ENCODE measurements at regions not wholly inside any gene's neighbourhood (a gene's known extent, or its start where the extent isn't known, plus 50 kb on each side); places are given as distances from the start of the nearest gene placed in this dataset.
"Not testable (repeated sequence)": the region's sequence is repeated elsewhere in the genome, so short reads cannot be mapped to it uniquely, and the experiment has no call there.

DNA sequence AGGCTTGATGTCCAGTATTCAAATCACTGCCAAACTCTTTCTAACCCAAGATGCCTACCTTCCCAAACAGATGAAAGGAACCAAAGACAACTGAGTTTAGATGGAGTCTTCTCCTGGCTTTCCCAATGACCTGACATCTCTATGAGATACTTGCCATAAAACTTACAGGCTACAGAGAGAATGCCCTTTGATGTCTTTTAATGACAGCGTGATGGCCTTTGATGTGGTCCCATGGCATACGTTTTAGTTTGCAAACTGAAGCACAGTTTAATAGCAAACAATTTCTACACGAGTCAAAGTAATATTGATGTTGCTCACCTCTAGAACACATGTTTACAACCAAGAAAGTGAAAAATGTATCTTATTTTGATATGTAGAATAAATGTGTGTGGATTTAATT, 73.2 kb downstream of the ZIC4 start:
- DNase-seq: no peak

DNA sequence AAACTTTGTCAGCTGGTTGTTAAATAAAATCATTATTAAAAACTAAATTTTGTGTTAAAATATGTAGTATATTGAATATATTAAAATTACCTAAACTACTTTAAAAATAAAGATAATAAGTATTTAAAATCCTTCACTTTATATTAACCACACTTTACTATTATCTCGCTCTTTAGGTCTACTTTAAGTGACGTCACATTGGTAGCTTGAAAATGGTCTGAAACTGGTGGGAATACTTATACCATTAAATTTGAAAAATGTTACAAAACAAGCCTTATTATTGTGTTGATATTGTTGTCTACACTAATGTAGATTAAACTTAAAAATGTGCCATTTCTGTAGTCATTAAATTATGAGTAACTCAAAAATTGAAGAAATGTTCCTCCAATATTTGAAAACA, 77.6 kb downstream of the ZIC4 start:
- no peak for DNase-seq

DNA sequence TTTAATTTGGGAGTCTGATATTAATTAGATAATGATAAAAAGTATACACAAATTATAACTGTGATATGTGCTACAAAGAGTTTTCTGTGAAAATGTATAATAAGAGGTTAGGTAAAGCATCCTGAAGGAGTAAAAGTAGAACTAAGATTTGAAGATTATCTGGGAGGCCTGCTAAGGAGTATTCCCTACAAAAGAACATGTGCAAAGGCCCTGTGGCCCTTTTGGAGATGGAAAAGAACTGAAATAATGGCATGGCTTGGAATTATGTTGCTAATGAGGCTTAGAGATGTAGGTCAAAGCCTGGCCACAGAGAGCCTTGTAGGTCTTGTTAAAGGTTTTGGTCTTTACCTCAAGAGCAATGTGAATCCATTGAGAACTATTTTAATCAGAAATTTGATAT, 82.0 kb downstream of the ZIC4 start:
- no peak for DNase-seq

DNA sequence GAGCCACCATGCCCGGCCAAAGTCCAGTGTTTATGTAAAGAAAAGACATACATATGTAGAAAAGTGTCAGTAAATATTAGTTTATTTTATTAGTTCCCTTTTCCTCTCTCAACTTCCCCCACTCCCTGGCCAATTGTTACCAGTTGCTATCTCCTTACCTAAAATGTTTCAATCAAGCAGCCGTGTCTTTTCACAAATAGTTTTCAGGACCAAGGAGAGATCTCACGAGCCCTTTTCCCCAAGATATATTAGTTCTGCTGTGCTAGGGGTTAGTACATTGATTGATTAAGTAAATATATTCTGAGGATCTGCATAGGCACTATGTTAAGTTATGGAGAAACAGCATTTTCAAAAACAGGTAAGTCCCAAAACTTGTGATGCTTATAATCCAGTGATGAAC, 87.4 kb downstream of the ZIC4 start:
- no peak for DNase-seq

DNA sequence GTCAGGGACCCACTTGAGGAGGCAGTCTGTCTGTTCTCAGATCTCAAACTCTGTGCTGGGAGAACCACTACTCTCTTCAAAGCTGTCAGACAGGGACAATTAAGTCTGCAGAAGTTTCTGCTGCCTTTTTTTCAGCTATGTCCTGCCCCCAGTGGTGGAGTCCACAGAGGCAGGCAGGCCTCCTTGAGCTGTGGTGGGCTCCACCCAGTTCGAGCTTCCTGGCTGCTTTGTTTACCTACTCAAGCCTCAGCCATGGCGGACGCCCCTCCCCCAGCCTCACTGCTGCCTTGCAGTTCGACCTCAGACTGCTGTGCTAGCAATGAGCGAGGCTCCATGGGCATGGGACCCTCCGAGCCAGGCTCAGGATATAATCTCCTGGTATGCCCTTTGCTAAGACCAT, 89.3 kb downstream of the ZIC4 start:
- DNase-seq: not testable (repeated sequence)

DNA sequence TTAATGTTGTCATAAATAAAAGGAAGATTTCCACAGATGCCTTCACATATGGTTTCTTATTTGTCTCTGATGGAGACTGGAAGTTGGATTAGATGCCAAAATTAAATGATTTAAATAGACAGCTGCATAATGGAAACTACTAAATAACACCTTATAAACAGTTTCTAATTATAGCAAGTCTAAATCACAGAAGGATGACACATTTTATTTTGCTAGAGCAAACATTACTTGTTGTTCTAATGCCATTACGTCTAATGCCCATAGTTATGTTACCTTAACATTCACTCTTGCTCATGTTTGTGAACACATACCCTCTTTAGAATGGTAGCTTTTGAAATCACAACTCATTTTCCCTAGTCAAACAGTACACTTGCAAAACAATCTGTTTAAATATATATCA, 92.8 kb downstream of the ZIC4 start:
- no peak for DNase-seq

DNA sequence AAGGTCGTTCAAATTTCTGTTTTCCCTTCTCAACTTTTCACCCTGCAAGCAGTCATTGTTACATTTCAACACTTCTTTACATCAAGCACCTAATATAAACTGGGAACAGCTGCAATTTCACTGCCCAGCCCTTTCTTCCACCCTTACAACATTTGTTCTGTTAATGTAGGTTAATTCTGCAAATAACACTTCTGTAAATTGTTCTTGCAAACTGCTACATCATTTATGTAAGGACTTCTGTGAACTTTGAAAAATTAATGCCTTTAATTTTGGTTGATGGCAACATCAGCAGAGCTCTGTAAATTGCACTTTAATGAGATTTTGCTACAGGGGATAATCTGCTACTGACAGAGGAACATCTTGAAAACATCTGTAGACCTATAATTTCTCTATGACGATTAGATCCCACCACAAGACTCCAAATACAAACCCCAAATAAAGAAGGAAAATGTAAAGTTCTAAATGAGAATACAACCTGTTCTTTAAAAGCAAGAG, 93.5 kb downstream of the ZIC4 start:
- DNase-seq: no peak

DNA sequence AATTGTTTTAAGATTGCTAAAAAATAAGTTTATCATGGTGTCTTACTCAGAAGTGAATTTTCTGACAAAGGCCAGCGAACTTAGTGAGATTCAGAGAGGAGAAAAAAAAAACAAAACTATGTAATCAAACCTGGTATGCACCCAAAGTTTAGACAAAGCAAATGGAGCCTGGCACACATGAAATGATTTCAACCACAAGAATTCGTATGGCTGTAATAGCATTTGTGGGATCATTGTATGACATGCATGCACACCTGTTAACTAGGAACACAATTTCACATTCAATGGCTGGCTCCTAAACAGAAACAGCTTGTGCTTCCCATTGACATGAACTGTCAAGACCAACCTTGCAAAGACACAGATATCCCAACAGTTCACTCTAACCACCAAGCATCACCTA, 94.6 kb downstream of the ZIC4 start:
- DNase-seq: no peak

DNA sequence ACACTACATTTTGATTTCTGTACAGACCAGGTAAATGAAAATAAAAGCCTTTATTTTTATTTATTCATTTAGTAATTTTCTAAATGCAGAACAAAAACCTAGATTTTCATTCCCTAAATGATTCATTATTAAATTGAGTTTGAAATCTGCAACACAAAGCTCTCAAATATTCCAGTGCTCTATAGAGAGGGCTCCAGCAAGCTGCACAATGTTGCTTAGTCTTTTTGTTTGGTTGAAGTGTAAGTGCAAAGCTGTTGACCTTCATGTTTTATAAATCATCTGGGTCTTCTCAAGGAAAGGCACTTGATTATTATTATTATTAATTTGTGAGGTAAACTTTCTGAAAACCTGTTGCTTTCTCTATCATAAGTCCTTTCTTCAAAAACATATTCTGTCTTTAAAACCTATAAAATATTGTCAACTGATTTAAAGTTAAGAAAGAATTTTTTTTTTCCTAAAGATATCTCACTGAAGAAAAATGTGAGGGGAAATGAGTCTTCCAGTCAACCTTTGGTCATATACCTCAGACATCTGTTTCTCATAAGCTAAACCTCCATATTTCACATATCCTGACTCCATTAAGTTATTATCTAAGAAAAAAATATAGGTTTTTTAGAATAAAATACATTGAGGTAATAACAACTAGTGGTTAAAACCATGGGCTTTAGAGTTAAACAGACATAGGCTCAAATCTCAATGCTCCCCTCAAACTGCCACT, 100.7 kb downstream of the ZIC4 start:
- DNase-seq: no peak

DNA sequence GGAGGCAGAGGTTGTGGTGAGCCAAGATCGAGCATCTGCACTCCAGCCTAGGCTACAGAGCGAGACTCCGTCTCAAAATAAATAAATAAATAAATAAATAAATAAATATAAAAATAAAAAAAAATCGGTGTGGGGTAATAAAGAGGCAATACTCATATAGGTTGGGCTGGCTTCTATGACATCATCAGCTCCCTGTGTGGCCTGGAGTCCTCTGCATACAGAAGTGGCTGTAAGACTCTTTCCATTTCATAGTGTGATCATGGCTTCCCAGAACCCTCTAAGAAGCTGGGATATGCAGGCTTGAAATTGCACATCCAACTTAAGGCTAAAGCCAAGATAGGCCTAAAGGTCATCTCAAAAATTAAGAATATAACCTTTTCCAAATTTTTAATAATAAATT, 101.6 kb downstream of the ZIC4 start:
- no peak for DNase-seq

DNA sequence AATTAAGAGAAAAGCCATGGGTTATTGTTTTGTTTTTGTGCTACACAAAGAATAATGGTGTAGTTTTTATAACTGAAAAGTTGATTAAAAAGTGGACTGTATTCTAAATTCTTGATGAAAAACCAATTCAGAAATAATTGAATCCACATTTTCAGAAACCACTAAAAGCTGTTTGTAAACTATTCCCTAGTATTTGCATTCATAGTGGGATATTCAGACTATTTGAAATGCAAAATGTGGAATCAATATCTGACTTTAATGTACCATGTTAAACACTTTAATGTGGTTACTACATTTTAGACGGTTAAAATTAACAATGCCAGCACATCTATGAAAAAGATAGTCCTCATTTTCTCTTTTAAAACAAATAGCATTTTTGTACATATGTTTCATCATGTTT, 104.6 kb downstream of the ZIC4 start:
- no peak for DNase-seq

DNA sequence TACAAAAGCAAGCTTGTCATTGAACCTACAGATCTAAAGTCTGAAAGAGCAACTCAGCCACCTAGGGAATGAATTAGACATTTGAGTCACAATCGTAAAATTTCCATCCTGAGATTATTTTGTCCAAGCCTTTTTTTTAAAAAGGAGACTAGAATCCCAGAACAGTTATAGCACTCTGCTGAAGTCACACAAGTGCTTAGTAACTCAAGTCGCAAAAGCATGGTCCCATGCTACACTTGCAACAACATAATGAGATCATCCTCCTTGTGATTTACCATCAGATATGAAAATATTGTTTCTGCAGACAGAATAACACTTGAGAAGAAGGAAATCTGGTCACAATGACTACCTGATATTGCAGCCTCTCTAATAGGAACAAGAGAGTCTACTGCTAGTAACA, 106.7 kb downstream of the ZIC4 start:
- no peak for DNase-seq

DNA sequence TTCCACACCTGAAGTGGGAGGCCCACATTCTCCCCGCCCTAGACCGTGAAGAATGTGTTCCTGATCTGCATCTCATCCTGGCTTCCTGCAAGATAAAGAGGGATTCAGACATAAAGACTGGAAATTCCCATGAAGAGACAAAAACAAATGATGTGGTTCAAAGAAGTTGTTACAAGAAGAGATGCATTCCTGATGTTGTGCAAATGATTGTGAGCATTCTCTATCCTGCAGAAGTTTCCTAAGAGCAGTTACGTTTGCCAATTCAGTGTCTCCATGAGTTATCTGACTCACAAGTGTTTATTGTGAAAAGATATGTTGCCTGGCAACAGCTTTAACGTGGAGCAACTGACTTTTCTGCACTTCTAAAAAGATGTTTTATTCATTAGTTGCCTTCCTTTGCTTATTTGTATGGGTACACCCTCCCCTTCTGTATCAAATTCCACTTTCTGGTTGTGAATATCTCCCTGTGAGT, 107.8 kb downstream of the ZIC4 start:
- DNase-seq: no peak

DNA sequence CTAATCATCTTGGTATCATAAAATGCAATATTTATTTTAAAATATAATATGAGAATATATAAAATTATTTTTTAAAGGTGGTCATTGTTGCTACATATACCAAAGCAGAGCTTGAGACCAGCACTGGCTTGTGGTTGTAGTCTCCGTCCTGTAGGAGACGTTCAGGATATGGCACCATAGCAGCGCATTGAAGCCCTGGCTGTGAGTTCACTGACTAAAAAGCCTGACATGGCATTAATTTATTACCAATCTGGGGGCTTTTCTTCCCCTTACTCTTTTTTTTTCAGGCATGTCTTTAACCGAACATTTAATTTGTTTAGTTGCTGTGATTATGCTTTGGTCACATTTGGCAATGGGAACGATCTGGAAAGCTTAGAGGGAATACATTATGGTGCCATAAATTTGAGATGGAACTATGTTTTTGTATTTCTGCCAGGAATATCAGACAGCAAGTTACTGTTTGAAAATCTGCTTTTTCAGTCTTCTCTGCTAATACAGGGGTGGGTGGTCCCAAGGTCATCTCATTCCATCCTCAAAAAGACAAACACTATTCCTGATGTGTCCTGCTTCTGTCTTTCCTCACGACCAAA, 108.5 kb downstream of the ZIC4 start:
- no peak for DNase-seq

DNA sequence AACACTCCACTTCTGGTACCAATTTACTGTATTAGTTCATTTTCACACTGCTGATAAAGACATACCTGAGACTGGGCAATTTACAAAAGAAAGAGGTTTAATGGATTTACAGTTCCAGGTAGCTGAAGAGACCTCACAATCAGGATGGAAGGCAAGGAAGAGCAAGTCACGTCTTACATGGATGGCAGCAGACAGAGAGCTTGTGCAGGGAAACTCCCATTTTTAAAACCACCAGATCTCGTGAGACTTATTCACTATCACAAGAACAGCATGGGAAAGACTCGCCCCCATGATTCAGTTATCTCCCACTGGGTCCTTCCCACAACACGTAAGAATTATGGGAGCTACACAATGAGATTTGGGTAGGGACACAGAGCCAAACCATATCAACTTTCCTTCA, 119.0 kb downstream of the ZIC4 start:
- DNase-seq: not testable (repeated sequence)

DNA sequence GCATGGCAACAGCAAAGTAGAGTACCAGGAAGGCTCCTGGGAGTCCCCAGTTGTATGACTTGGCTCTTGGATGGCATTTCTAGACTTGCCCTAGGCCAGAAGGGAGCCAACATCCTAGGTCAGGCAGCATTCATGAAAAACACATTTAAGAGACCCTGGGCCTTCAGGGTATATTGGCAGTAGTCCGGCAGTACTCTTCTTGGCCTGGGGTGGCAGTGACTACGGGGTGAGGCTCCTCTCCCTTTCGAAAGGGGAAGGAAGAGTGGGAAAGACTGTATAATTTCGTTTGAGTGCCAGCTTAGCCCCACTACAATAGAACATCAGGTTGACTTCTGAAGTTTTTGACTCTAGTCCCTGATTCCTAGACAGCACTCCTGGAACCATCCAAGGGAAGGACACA, 136.4 kb downstream of the ZIC4 start:
- no peak for DNase-seq

DNA sequence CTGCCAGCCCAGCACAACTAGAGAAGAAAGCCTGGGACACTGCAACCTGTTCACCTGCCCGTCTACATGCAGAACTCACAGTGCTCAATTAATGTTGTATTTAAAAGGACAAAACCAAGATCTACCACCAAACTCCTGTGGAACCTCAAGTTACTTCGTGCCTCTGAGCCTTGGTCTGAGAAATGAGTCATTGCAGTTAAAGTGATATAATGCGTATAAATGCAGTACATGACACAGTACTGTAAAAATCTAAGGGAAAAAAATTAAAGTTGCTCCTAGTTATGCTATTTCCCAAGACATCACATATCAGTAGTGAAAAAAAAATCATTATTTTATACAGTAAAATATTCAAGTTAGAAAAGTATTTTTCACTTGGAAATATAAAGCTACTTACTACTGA, 138.9 kb downstream of the ZIC4 start:
- no peak for DNase-seq

DNA sequence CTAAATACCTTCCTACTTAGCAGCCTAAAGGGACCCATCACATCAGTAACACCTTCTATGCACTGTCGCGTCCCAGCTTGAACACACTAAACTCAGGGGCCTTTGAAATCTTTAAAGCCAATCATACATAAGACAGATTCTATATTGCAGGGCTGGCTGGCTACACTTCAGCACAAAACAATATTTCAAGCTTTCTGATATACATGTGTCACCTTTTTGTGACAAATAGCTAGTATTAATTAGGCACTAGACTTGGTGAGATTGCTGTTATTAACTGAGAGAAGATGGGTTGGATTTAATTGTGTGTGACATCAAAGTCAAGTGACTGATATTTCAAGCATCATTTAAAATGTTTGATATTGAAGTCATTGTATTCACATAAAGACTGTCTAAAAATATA, 148.4 kb downstream of the ZIC4 start:
- DNase-seq: no peak

DNA sequence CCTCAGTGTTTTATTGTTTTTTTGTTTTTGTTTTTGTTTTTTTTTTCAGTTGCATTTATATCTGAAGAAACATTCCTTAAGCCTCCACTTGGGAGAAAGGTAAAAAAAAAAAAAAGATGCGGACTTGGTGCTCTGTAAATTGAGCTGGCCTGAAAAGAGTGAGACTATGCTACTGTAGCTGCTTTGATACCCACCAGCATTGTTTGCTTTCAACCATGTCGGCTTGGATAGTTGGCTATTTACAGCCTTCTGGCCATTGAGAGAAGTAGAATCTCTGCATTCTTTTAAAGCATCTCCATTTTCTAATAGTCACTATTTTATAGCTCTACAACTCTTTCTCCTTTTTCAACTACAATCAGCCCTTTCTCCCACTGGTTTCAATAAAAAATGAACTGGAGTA, 149.6 kb downstream of the ZIC4 start:
- no peak for DNase-seq

DNA sequence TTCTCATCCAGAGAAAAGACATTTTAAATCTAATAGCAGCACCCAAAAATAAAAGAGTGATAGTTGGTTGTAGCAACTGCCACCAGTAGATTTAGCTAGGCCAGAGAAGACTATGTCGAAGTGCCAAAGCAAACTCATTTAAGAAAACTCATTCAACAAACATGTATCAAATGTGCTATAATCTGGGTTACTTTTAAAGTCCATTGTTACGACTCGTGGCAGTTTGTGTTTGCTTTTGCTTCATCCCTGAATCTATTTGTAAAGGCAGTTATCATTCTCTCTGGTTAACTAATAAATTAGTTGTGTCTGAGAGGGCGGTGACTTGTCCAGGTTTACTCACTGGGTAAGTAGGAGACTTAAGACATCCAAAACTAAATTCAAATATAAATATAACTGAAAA, 159.4 kb downstream of the ZIC4 start:
- DNase-seq: no peak

DNA sequence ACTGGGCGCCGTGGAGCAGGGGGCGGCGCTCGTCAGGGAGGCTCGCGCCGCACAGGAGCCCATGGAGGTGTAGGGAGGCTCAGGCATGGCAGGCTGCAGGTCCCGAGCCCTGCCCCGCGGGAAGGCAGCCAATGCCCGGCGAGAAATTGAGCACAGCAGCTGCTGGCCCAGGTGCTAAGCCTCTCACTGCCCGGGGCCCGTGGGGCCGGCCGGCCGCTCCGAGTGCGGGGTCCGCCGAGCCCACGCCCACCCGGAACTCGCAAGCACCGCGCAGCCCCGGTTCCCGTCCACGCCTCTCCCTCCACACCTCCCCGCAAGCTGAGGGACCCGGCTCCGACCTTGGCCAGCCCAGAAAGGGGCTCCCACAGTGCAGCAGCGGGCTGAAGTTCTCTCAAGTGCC, 160.7 kb downstream of the ZIC4 start:
- not testable (repeated sequence) for DNase-seq

DNA sequence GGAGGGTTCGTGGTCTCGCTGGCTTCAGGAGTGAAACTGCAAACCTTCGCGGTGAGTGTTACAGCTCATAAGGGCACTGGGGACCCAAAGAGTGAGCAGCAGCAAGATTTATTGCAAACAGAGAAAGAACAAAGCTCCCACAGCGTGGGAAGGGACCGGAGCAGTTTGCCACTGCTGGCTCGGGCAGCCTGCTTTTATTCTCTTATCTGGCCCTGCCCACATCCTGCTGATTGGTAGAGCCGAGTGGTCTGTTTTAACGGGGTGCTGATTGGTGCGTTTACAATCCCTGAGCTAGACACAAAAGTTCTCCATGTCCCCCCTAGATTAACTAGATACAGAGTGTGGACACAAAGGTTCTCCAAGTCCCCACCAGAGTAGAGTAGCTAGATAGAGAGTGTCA, 161.3 kb downstream of the ZIC4 start:
- DNase-seq: peak; percentile 62

DNA sequence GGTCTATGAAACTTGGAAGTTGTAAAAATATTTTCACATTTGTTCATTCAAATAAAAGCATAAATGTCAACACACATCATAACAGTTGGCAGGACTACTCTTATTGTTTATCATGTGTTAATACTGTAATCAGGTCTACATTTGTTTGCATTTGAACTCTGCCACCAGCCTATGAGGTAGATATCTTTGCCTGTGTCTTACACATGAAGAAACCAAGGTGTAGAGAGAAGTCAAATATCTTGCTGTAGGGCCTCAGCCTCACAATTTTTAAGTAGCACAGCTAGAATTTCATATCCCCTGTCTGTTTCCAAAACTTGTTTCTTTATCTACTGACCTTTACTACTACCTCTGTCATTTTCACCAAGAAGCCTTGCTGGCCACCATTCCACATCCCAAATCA, 161.9 kb downstream of the ZIC4 start:
- DNase-seq: no peak

DNA sequence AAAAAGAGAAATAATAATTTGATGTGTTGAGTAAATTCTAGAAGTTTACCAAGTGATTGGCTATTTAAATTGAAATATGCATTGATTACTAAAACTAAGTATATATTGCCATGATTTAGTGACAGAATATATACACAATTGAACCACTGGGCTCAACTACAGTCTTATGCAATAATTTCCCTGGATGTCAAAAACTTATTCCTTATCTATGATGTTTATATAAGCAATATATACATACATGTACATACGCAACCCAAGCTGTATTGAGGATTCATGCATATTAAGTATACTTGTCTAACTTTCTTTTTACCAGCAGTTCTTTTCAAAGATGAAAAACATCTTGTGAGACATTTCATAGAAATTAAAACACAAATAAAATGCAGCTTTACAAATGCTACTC, 165.8 kb downstream of the ZIC4 start:
- no peak for DNase-seq

DNA sequence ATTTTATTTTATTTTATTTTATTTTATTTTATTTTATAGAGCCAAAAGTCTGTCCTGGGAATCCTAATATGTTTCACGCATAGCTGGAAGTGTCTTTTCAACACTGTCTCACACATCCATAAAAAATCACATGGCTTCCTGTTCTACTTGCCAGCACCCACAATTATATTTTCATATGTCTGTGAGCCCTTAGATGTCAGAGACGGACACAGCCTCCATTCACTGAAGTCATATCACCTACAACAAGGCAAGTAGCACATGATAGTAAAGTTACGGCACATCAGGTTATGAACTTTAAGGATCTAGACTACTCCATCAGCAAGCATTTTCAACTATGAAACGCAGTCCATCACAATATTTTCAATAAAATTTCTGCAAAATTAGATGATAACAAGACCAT, 168.4 kb downstream of the ZIC4 start:
- DNase-seq: no peak
